Keratinocyte (primary cell): ENCODE measurements at regions not wholly inside any gene's neighbourhood (a gene's known extent, or its start where the extent isn't known, plus 50 kb on each side); places are given as distances from the start of the nearest gene placed in this dataset.
"Not testable (repeated sequence)": the region's sequence is repeated elsewhere in the genome, so short reads cannot be mapped to it uniquely, and the experiment has no call there.

Experiments used
- DNase-seq: peaks from one replicate; pipeline ENCODE4 v3.0.0-alpha.2; 2011; ENCODE audit warnings: low read depth, missing footprints, low spot score
- FAIRE-seq: peaks from 2 replicates; lab custom pipeline; 2011; peaks lifted over from hg19 to GRCh38; lab: Jason Lieb, UNC
- H2AFZ ChIP-seq: 2 replicates; pipeline ENCODE4 v1.6.0; 2012; ENCODE audit warnings: low read length, control low read depth, inconsistent platforms; ENCODE audit not compliant: control insufficient read depth
- H3K27ac ChIP-seq: 2 replicates; pipeline ENCODE4 v1.5.1; 2011; ENCODE audit warnings: low read length; ENCODE audit not compliant: control insufficient read depth, insufficient read depth
- H3K27me3 ChIP-seq: 3 replicates; pipeline ENCODE4 v1.6.0; 2011; ENCODE audit warnings: low read length; ENCODE audit not compliant: control insufficient read depth, insufficient read depth; ENCODE audit errors: extremely low read depth
- H3K36me3 ChIP-seq, 2 experiments: 2 replicates in 1 of 2; 3 replicates in 1 of 2; pipeline ENCODE4 v1.5.1; 2011; ENCODE audit warnings: low read length in 2 of 2, mild to moderate bottlenecking in 1 of 2; ENCODE audit not compliant: control insufficient read depth in 2 of 2, insufficient read depth in 2 of 2; ENCODE audit errors: extremely low read depth in 1 of 2
- H3K4me1 ChIP-seq: 3 replicates; pipeline ENCODE4 v1.5.1; 2011; ENCODE audit warnings: low read length; ENCODE audit not compliant: control insufficient read depth, insufficient read depth; ENCODE audit errors: extremely low read depth
- H3K4me2 ChIP-seq: 3 replicates; pipeline ENCODE4 v1.6.0; 2011; ENCODE audit warnings: low read depth, low read length; ENCODE audit not compliant: control insufficient read depth, insufficient read depth; ENCODE audit errors: extremely low read depth
- H3K4me3 ChIP-seq, 3 experiments: fragments of 200-600 bp in 1 of 3; sonication (generic) in 1 of 3; 2 replicates in 2 of 3; 3 replicates in 1 of 3; pipeline ENCODE4 v1.5.1; 2011 to 2016; ENCODE audit warnings: low read length in 3 of 3, mild to moderate bottlenecking in 3 of 3, control low read depth in 2 of 3, inconsistent platforms in 1 of 3, low read depth in 1 of 3, mixed read lengths in 1 of 3, mixed run types in 1 of 3, moderate library complexity in 1 of 3; ENCODE audit not compliant: control insufficient read depth in 2 of 3, insufficient read depth in 2 of 3; ENCODE audit errors: extremely low read depth in 1 of 3
- H3K79me2 ChIP-seq: 2 replicates; pipeline ENCODE4 v1.6.0; 2012; ENCODE audit warnings: low read length; ENCODE audit not compliant: control insufficient read depth, insufficient read depth
- H3K9ac ChIP-seq: 3 replicates; pipeline ENCODE4 v1.6.0; 2011; ENCODE audit warnings: low read length; ENCODE audit not compliant: control insufficient read depth, insufficient read depth; ENCODE audit errors: extremely low read depth
- H3K9me1 ChIP-seq: 3 replicates; pipeline ENCODE4 v1.6.0; 2011; ENCODE audit warnings: low read length; ENCODE audit not compliant: control insufficient read depth, insufficient read depth; ENCODE audit errors: extremely low read depth
- H3K9me3 ChIP-seq: 2 replicates; pipeline ENCODE4 v1.5.1; 2012; ENCODE audit warnings: low read depth, low read length; ENCODE audit not compliant: control insufficient read depth
- H4K20me1 ChIP-seq: 3 replicates; pipeline ENCODE4 v1.6.0; 2011; ENCODE audit warnings: low read length; ENCODE audit not compliant: control insufficient read depth, insufficient read depth; ENCODE audit errors: extremely low read depth
- EZH2 ChIP-seq: IDR thresholded peaks from one replicate; pipeline ENCODE4 v1.6.1; 2012; ENCODE audit warnings: inconsistent platforms, mild to moderate bottlenecking, low read length, moderate library complexity
- dilution Hi-C: fragments of 300-500 bp; cut with MboI; formaldehyde crosslinking; loops from one replicate; pipeline ENCODE4 v1.7.0; 2020; ENCODE audit warnings: low sequenced_read_pairs; ENCODE audit not compliant: extremely low pct_ligation_motif_present
- TF ChIP-seq, protein P1 (sequence below), 3 experiments: IDR thresholded peaks in 1 of 3; conservative IDR thresholded peaks in 1 of 3; optimal IDR thresholded peaks in 1 of 3; 2 replicates in 2 of 3; 3 replicates in 1 of 3; pipeline versions ENCODE3 to v1.5.1; 2011; ENCODE audit warnings: low read length in 3 of 3, mild to moderate bottlenecking in 3 of 3, moderate library complexity in 2 of 3, control low read depth in 1 of 3, inconsistent platforms in 1 of 3; ENCODE audit not compliant: insufficient read depth in 2 of 3; ENCODE audit errors: extremely low read depth in 1 of 3

- H3K36me3 ChIP-seq = no peaks in the 10 kb centered on the region
- no peak overlapping the region for H3K9ac ChIP-seq
- no peak overlapping the region for H3K4me3 ChIP-seq
- no peak for DNase-seq
- H3K4me2 ChIP-seq = no peak overlapping the region
- TF ChIP-seq, protein P1, sequence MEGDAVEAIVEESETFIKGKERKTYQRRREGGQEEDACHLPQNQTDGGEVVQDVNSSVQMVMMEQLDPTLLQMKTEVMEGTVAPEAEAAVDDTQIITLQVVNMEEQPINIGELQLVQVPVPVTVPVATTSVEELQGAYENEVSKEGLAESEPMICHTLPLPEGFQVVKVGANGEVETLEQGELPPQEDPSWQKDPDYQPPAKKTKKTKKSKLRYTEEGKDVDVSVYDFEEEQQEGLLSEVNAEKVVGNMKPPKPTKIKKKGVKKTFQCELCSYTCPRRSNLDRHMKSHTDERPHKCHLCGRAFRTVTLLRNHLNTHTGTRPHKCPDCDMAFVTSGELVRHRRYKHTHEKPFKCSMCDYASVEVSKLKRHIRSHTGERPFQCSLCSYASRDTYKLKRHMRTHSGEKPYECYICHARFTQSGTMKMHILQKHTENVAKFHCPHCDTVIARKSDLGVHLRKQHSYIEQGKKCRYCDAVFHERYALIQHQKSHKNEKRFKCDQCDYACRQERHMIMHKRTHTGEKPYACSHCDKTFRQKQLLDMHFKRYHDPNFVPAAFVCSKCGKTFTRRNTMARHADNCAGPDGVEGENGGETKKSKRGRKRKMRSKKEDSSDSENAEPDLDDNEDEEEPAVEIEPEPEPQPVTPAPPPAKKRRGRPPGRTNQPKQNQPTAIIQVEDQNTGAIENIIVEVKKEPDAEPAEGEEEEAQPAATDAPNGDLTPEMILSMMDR (optimal IDR thresholded peaks at IDR 0.05 in 1 of 3, IDR thresholded peaks at IDR 0.05 in 1 of 3, conservative IDR thresholded peaks at IDR 0.05 in 1 of 3; ENCODE audit: extremely low read depth in 1 of 3, insufficient read depth in 2 of 3, low read length in 3 of 3) = no peak
- TF ChIP-seq EZH2 = no peak
- H3K79me2 ChIP-seq = no peaks in the 10 kb centered on the region
- H3K27me3 ChIP-seq = no peaks in the 10 kb centered on the region
- H2AFZ ChIP-seq = no peak overlapping the region
- no peaks in the 10 kb centered on the region for H4K20me1 ChIP-seq
- H3K4me1 ChIP-seq = no peaks in the 10 kb centered on the region
- no peaks in the 10 kb centered on the region for H3K9me3 ChIP-seq
- H3K9me1 ChIP-seq = no peaks in the 10 kb centered on the region
- no peak for FAIRE-seq
- dilution Hi-C loops = no loop called here
- H3K27ac ChIP-seq = no peak overlapping the region
Observed at GRCh38 chr6:97364327-97364726, 81.3 kb upstream of the MMS22L start.

DNA sequence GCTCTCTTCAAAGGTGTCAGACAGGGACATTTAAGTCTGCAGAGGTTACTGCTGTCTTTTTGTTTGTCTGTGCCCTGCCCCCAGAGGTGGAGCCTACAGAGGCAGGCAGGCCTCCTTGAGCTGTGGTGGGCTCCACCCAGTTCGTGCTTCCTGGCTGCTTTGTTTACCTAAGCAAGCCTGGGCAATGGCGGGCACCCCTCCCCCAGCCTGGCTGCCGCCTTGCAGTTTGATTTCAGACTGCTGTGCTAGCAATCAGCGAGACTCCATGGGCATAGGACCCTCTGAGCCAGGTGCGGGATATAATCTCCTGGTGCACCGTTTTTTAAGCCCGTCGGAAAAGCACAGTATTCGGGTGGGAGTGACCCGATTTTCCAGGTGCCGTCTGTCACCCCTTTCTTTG, 99.1 kb upstream of the MMS22L start:
- H3K4me1 ChIP-seq, H4K20me1 ChIP-seq, H3K9ac ChIP-seq, H3K79me2 ChIP-seq, H3K27ac ChIP-seq, H2AFZ ChIP-seq, H3K4me3 ChIP-seq, H3K27me3 ChIP-seq, H3K36me3 ChIP-seq, H3K9me3 ChIP-seq, DNase-seq, FAIRE-seq, H3K4me2 ChIP-seq, dilution Hi-C loops, H3K9me1 ChIP-seq: not testable (repeated sequence)

DNA sequence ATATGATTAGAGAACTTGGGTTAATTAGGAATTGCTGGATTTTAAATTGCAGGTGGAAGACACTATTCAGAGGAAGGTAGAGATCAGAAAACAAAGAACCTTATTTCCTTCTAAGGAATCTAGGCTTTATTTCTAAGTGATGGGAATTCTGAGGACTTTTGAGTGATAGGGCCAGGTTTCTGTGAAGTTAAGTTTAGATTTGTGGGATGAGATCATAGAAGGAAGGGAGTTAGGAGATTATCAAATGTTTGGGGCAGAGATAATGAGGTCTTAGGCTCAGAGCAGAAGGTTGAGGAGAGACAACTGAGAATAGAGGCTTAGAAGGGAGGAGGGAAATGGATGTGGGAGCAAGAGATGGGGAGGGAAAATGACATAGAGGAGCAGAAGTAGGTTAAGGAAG, 109.7 kb upstream of the MMS22L start:
- Histone ChIP-seq H3K27me3 (no peaks in the 10 kb centered on the region), H3K36me3 (no peaks in the 10 kb centered on the region), H3K79me2 (no peaks in the 10 kb centered on the region), H3K9ac (no peak overlapping the region), H3K4me3 (no peak overlapping the region), H3K9me3 (no peaks in the 10 kb centered on the region), H3K4me2 (no peak overlapping the region), H3K27ac (no peak overlapping the region), H2AFZ (no peak overlapping the region), H4K20me1 (no peaks in the 10 kb centered on the region), H3K4me1 (no peaks in the 10 kb centered on the region), H3K9me1 (no peaks in the 10 kb centered on the region)
- dilution Hi-C loops = no loop called here
- DNase-seq = no peak
- TF ChIP-seq, protein P1 (optimal IDR thresholded peaks at IDR 0.05 in 1 of 3, IDR thresholded peaks at IDR 0.05 in 1 of 3, conservative IDR thresholded peaks at IDR 0.05 in 1 of 3; ENCODE audit: extremely low read depth in 1 of 3, insufficient read depth in 2 of 3, low read length in 3 of 3) = no peak
- no peak for TF ChIP-seq EZH2
- FAIRE-seq = no peak
